ENCODE measurements at regions not wholly inside any gene's neighbourhood (a gene's known extent, or its start where the extent isn't known, plus 50 kb on each side); places are given as distances from the start of the nearest gene placed in this dataset.

GRCh38 chr9:26470284-26470683, 422.3 kb downstream of the CAAP1 start:
- TF ChIP-seq EZH2phosphoT487 (IDR thresholded peaks at IDR 0.05; ENCODE audit: borderline replicate concordance, low read depth, low read length) = no peak
- TF ChIP-seq CTCF (conservative IDR thresholded peaks at IDR 0.05; ENCODE audit: low read length) = no peak
- Histone ChIP-seq H3K4me1 (ENCODE audit: insufficient read depth, low read length, poor library complexity, severe bottlenecking) (no peaks in the 10 kb centered on the region), H3K4me2 (ENCODE audit: low read length) (no peak overlapping the region), H3K36me3 (ENCODE audit: insufficient read depth, low read length) (no peaks in the 10 kb centered on the region), H3K79me2 (ENCODE audit: insufficient read depth, low read depth, low read length) (no peaks in the 10 kb centered on the region), H3K9me2 (ENCODE audit: insufficient read depth, low read length) (no peaks in the 10 kb centered on the region), H3K9me3 (ENCODE audit: low read length) (no peaks in the 10 kb centered on the region), H3K4me3 (ENCODE audit: low read depth, low read length, poor library complexity, severe bottlenecking) (no peak overlapping the region), H2AFZ (ENCODE audit: low read length) (no peak overlapping the region), H3K27ac (ENCODE audit: low read depth, low read length, poor library complexity, severe bottlenecking) (no peak overlapping the region), H4K20me1 (ENCODE audit: insufficient read depth, low read length) (no peaks in the 10 kb centered on the region)
- ChIA-PET POLR2A (no interaction called here), CTCF (ENCODE audit: unreplicated experiment) (no interaction called here)
- intact Hi-C loops (cut with micrococcal nuclease; ENCODE audit: unreplicated experiment) = no loop called here
- DNase-seq (ENCODE audit: low spot score) = no peak
- BruUV-seq (replicated peaks) = no TSS peak

GRCh38 chr9:26463837-26464236, 428.8 kb downstream of the CAAP1 start:
- Histone ChIP-seq H3K4me2 (ENCODE audit: low read length) (no peak overlapping the region), H3K9me3 (ENCODE audit: low read length) (no peaks in the 10 kb centered on the region), H3K4me1 (ENCODE audit: insufficient read depth, low read length, poor library complexity, severe bottlenecking) (no peaks in the 10 kb centered on the region), H3K36me3 (ENCODE audit: insufficient read depth, low read length) (no peaks in the 10 kb centered on the region), H4K20me1 (ENCODE audit: insufficient read depth, low read length) (no peaks in the 10 kb centered on the region; the same call in 1 of the 2 replicates), H3K27ac (ENCODE audit: low read depth, low read length, poor library complexity, severe bottlenecking) (no peak overlapping the region), H3K4me3 (ENCODE audit: low read depth, low read length, poor library complexity, severe bottlenecking) (no peak overlapping the region), H3K79me2 (ENCODE audit: insufficient read depth, low read depth, low read length) (no peaks in the 10 kb centered on the region), H3K9me2 (ENCODE audit: insufficient read depth, low read length) (no peaks in the 10 kb centered on the region; the same call in 1 of the 2 replicates), H2AFZ (ENCODE audit: low read length) (no peak overlapping the region)
- intact Hi-C loops (cut with micrococcal nuclease; ENCODE audit: unreplicated experiment) = no loop called here
- no peak for DNase-seq (ENCODE audit: low spot score)
- POLR2A ChIA-PET = no interaction called here
- TF ChIP-seq EZH2phosphoT487 (IDR thresholded peaks at IDR 0.05; ENCODE audit: borderline replicate concordance, low read depth, low read length) (no peak), CTCF (conservative IDR thresholded peaks at IDR 0.05; ENCODE audit: low read length) (no peak)
- no TSS peak for BruUV-seq (replicated peaks)
- CTCF ChIA-PET (ENCODE audit: unreplicated experiment) = no interaction called here

DNA sequence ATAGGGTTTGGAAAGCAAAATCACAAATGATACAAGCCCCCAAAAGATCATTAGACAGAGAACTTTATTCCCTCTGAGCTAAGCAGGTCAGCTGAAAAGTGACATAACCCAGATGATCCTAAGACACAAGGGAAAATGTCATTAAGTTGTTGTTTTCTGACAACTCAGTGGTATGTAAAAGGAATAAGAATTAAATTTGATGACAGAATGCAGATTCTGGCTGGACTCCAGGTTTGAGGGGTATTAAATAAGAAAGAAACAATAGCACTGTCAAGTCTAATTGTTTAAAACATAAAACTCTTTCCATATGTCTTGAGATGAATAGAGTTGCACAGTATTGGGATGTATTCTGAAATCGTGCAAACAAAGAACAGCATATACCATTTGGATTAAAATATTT, 429.9 kb downstream of the CAAP1 start:
- no peaks in the 10 kb centered on the region for H3K9me3 ChIP-seq (ENCODE audit: low read length)

More for the DNA sequence above, 429.9 kb downstream of the CAAP1 start:
- no peaks in the 10 kb centered on the region for H3K36me3 ChIP-seq (ENCODE audit: insufficient read depth, low read length)
- no peak overlapping the region for H2AFZ ChIP-seq (ENCODE audit: low read length)
- no TSS peak for BruUV-seq (replicated peaks)
- H4K20me1 ChIP-seq (ENCODE audit: insufficient read depth, low read length) = no peaks in the 10 kb centered on the region; the same call in 1 of the 2 replicates
- no peaks in the 10 kb centered on the region for H3K79me2 ChIP-seq (ENCODE audit: insufficient read depth, low read depth, low read length)
- no peaks in the 10 kb centered on the region; the same call in 1 of the 2 replicates for H3K9me2 ChIP-seq (ENCODE audit: insufficient read depth, low read length)
- H3K4me3 ChIP-seq (ENCODE audit: low read depth, low read length, poor library complexity, severe bottlenecking) = no peak overlapping the region
- POLR2A ChIA-PET = interaction anchor here (1.2 kb wide), 1 partner anchor 12 kb away, joined by 3 read pairs; no protein-coding TSS in a partner anchor
- no peaks in the 10 kb centered on the region for H3K4me1 ChIP-seq (ENCODE audit: insufficient read depth, low read length, poor library complexity, severe bottlenecking)
- intact Hi-C loops (cut with micrococcal nuclease; ENCODE audit: unreplicated experiment) = no loop called here
- no peak overlapping the region for H3K4me2 ChIP-seq (ENCODE audit: low read length)
- CTCF ChIA-PET (ENCODE audit: unreplicated experiment) = no interaction called here
- no peak for DNase-seq (ENCODE audit: low spot score)
- TF ChIP-seq EZH2phosphoT487 (IDR thresholded peaks at IDR 0.05; ENCODE audit: borderline replicate concordance, low read depth, low read length) (no peak), CTCF (conservative IDR thresholded peaks at IDR 0.05; ENCODE audit: low read length) (no peak)
- H3K27ac ChIP-seq (ENCODE audit: low read depth, low read length, poor library complexity, severe bottlenecking) = no peak overlapping the region

Measured in OCI-LY7 (cell line).